ENCODE measurements at regions not wholly inside any gene's neighbourhood (a gene's known extent, or its start where the extent isn't known, plus 50 kb on each side); places are given as distances from the start of the nearest gene placed in this dataset.

GRCh38 chr10:65126288-65126687 is 1605.1 kb downstream of the REEP3 start:
- H3K4me1 Mint-ChIP-seq (ENCODE audit: insufficient read depth, unreplicated experiment), result no peaks in the 10 kb centered on the region
- no TSS peak for BruUV-seq (replicated peaks)
- ChIA-PET CTCF (interaction anchor here (1.4 kb wide), 1 partner anchor 11 kb away, joined by 6 read pairs; no protein-coding TSS in a partner anchor), POLR2A (no interaction called here)
- H3K27ac Mint-ChIP-seq (ENCODE audit: low read depth, unreplicated experiment), result no peak overlapping the region
- no peak for DNase-seq (ENCODE audit: unreplicated experiment)
- TF ChIP-seq CTCF (IDR thresholded peaks at IDR 0.05; ENCODE audit: unreplicated experiment), result no peak
- H3K27me3 Mint-ChIP-seq (ENCODE audit: insufficient read depth, unreplicated experiment), result no peaks in the 10 kb centered on the region
- no peaks in the 10 kb centered on the region for H3K36me3 Mint-ChIP-seq (ENCODE audit: insufficient read depth, unreplicated experiment)
- no peak overlapping the region for H3K4me3 Mint-ChIP-seq (ENCODE audit: unreplicated experiment)
- intact Hi-C loops (cut with micrococcal nuclease), result no loop called here
- no peaks in the 10 kb centered on the region for H3K9me3 Mint-ChIP-seq (ENCODE audit: unreplicated experiment)

- no peak for TF ChIP-seq CTCF (IDR thresholded peaks at IDR 0.05; ENCODE audit: unreplicated experiment)
- CTCF ChIA-PET, result no interaction called here
- POLR2A ChIA-PET, result no interaction called here
- no peak for DNase-seq (ENCODE audit: unreplicated experiment)
- H3K27ac Mint-ChIP-seq (ENCODE audit: low read depth, unreplicated experiment), result no peak overlapping the region
- intact Hi-C loops (cut with micrococcal nuclease), result no loop called here
- H3K4me3 Mint-ChIP-seq (ENCODE audit: unreplicated experiment), result no peak overlapping the region
- no peaks in the 10 kb centered on the region for H3K27me3 Mint-ChIP-seq (ENCODE audit: insufficient read depth, unreplicated experiment)
- BruUV-seq (replicated peaks), result no TSS peak
- no peaks in the 10 kb centered on the region for H3K9me3 Mint-ChIP-seq (ENCODE audit: unreplicated experiment)
- H3K36me3 Mint-ChIP-seq (ENCODE audit: insufficient read depth, unreplicated experiment), result no peaks in the 10 kb centered on the region
- H3K4me1 Mint-ChIP-seq (ENCODE audit: insufficient read depth, unreplicated experiment), result no peaks in the 10 kb centered on the region
Measured at GRCh38 chr10:65128277-65128676, 1607.1 kb downstream of the REEP3 start.

GRCh38 chr10:65130162-65130758 is 1609.1 kb downstream of the REEP3 start:
- TF ChIP-seq CTCF (IDR thresholded peaks at IDR 0.05; ENCODE audit: unreplicated experiment), result no peak
- Mint-ChIP-seq H3K9me3 (ENCODE audit: unreplicated experiment) (no peaks in the 10 kb centered on the region), H3K27me3 (ENCODE audit: insufficient read depth, unreplicated experiment) (no peaks in the 10 kb centered on the region), H3K4me1 (ENCODE audit: insufficient read depth, unreplicated experiment) (no peaks in the 10 kb centered on the region), H3K4me3 (ENCODE audit: unreplicated experiment) (no peak overlapping the region), H3K27ac (ENCODE audit: low read depth, unreplicated experiment) (no peak overlapping the region), H3K36me3 (ENCODE audit: insufficient read depth, unreplicated experiment) (no peaks in the 10 kb centered on the region)
- BruUV-seq (replicated peaks), result no TSS peak
- POLR2A ChIA-PET, result no interaction called here
- intact Hi-C loops (cut with micrococcal nuclease), result no loop called here
- no peak for DNase-seq (ENCODE audit: unreplicated experiment)
- CTCF ChIA-PET, result interaction anchor here (0.7 kb wide), 1 partner anchor 27 kb away, joined by 4 read pairs; no protein-coding TSS in a partner anchor

GRCh38 chr10:65133652-65134051 is 1612.5 kb downstream of the REEP3 start:
- TF ChIP-seq CTCF (IDR thresholded peaks at IDR 0.05; ENCODE audit: unreplicated experiment), result no peak
- BruUV-seq (replicated peaks), result no TSS peak
- no peak overlapping the region for H3K4me3 Mint-ChIP-seq (ENCODE audit: unreplicated experiment)
- CTCF ChIA-PET, result interaction anchor here (0.6 kb wide), 1 partner anchor 1791 kb away, joined by 4 read pairs; no protein-coding TSS in a partner anchor
- DNase-seq (ENCODE audit: unreplicated experiment), result no peak
- intact Hi-C loops (cut with micrococcal nuclease), result no loop called here
- POLR2A ChIA-PET, result no interaction called here
- no peaks in the 10 kb centered on the region for H3K27me3 Mint-ChIP-seq (ENCODE audit: insufficient read depth, unreplicated experiment)
- no peaks in the 10 kb centered on the region for H3K9me3 Mint-ChIP-seq (ENCODE audit: unreplicated experiment)
- H3K27ac Mint-ChIP-seq (ENCODE audit: low read depth, unreplicated experiment), result no peak overlapping the region
- H3K36me3 Mint-ChIP-seq (ENCODE audit: insufficient read depth, unreplicated experiment), result no peaks in the 10 kb centered on the region
- H3K4me1 Mint-ChIP-seq (ENCODE audit: insufficient read depth, unreplicated experiment), result no peaks in the 10 kb centered on the region

Data from MCF 10A (cell line).